Upper lobe of left lung (tissue), 4 donors: ENCODE measurements at regions not wholly inside any gene's neighbourhood (a gene's known extent, or its start where the extent isn't known, plus 50 kb on each side); places are given as distances from the start of the nearest gene placed in this dataset.

ENCODE experiments used
- POLR2A ChIP-seq, 4 donors: fragments of 450-650 bp; IDR thresholded peaks; one replicate each; pipeline ENCODE4 v1.5.1; 2016 to 2017; ENCODE audit warnings: antibody characterized with exemption in 4 of 4, mild to moderate bottlenecking in 2 of 4
- POLR2AphosphoS5 ChIP-seq, 2 donors: sonication (generic); formaldehyde crosslinking; IDR thresholded peaks; one replicate each; pipeline ENCODE4 v1.5.1; 2017; ENCODE audit warnings: antibody characterized with exemption in 2 of 2

- TF ChIP-seq POLR2AphosphoS5 (IDR thresholded peaks at IDR 0.05) = no peak
- TF ChIP-seq POLR2A (IDR thresholded peaks at IDR 0.05) = no peak
Measured at GRCh38 chr1:219692981-219693380, 80.1 kb upstream of the ZC3H11B start.
